ENCODE measurements at regions not wholly inside any gene's neighbourhood (a gene's known extent, or its start where the extent isn't known, plus 50 kb on each side); places are given as distances from the start of the nearest gene placed in this dataset.

DNA sequence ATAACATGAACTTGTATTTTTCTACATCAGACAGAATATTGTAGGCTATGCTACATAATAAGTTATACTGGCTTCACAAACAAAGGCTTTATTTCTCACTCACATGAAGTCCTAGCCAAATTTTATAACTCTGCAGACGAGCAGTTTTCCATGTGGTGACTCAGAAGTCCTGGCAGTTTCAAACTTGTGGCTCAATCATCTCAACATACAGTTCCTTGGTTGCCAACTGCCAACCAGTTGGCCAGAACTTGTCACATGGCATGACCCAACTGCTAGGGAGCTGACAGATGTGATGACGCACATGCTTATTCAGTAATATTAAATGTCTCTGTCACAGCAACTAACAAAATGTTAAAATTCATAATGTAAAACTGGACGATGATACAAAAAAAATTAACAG, 63.8 kb upstream of the ZC3H15 start:
- no peak for TF ChIP-seq CTCF (IDR thresholded peaks at IDR 0.05 in 2 of 3, conservative IDR thresholded peaks at IDR 0.05 in 1 of 3; ENCODE audit: insufficient read depth in 2 of 3, low read depth in 1 of 3, low read length in 3 of 3)
- TF ChIP-seq BDP1 (IDR thresholded peaks at IDR 0.05; ENCODE audit: insufficient read depth, insufficient read length) = no peak
- no peak for TF ChIP-seq ZNF282 (CRISPR knock-in tag; IDR thresholded peaks at IDR 0.05)
- no peak for TF ChIP-seq REST (IDR thresholded peaks at IDR 0.05; ENCODE audit: borderline replicate concordance)
- TF ChIP-seq REST (CRISPR knock-in tag; IDR thresholded peaks at IDR 0.05; ENCODE audit: low read depth) = no peak
- TF ChIP-seq PBX2 (CRISPR knock-in tag; IDR thresholded peaks at IDR 0.05; ENCODE audit: low read depth) = no peak
- TF ChIP-seq PBX2 (tag; conservative IDR thresholded peaks at IDR 0.05; ENCODE audit: low read depth) = no peak
- TF ChIP-seq RAD21 (CRISPR knock-in tag; conservative IDR thresholded peaks at IDR 0.05 in 1 of 2, IDR thresholded peaks at IDR 0.05 in 1 of 2) = no peak
- no peak for TF ChIP-seq GABPA (tag; conservative IDR thresholded peaks at IDR 0.05; ENCODE audit: low read depth)
- no peak for TF ChIP-seq CHD4 (IDR thresholded peaks at IDR 0.05; ENCODE audit: insufficient read depth, insufficient replicate concordance, low read depth, low read length, poor library complexity, severe bottlenecking)
- no peak for TF ChIP-seq POLR2A (conservative IDR thresholded peaks at IDR 0.05)
- no peak for TF ChIP-seq GABPB1 (CRISPR knock-in tag; IDR thresholded peaks at IDR 0.05)
- TF ChIP-seq CBX5 (IDR thresholded peaks at IDR 0.05; ENCODE audit: borderline replicate concordance, low read depth) = no peak
